GM19240 (cell line): ENCODE measurements at regions not wholly inside any gene's neighbourhood (a gene's known extent, or its start where the extent isn't known, plus 50 kb on each side); places are given as distances from the start of the nearest gene placed in this dataset.
"Not testable (repeated sequence)": the region's sequence is repeated elsewhere in the genome, so short reads cannot be mapped to it uniquely, and the experiment has no call there.

Experiments
- DNase-seq: peaks from one replicate; pipeline ENCODE4 v3.0.0; 2011; ENCODE audit warnings: low spot score; ENCODE audit not compliant: insufficient read length

- peak; percentile 39 for DNase-seq
Measured at GRCh38 chr4:3954540-3955320, 188.5 kb downstream of the ADRA2C start.

- peak; percentile 53 for DNase-seq
Measured at GRCh38 chr4:3955321-3956164, 189.4 kb downstream of the ADRA2C start.

- DNase-seq = not testable (repeated sequence)
Measured at GRCh38 chr4:3956165-3956867, 190.1 kb downstream of the ADRA2C start.

- DNase-seq = not testable (repeated sequence)
Measured at GRCh38 chr4:3961091-3961672, 195.0 kb downstream of the ADRA2C start.

- DNase-seq = not testable (repeated sequence)
Measured at GRCh38 chr4:3964572-3965278, 198.5 kb downstream of the ADRA2C start.

- DNase-seq = not testable (repeated sequence)
Measured at GRCh38 chr4:3967204-3967603, 201.0 kb downstream of the ADRA2C start.

GRCh38 chr4:3972626-3973025 is 206.4 kb downstream of the ADRA2C start:
- not testable (repeated sequence) for DNase-seq

- DNase-seq = not testable (repeated sequence)
Measured at GRCh38 chr4:3973581-3974200, 207.5 kb downstream of the ADRA2C start.

GRCh38 chr4:3983518-3984125 is 217.4 kb downstream of the ADRA2C start:
- not testable (repeated sequence) for DNase-seq

- not testable (repeated sequence) for DNase-seq
Measured at GRCh38 chr4:3984796-3985195, 218.6 kb downstream of the ADRA2C start.

GRCh38 chr4:3986412-3986811 is 220.2 kb downstream of the ADRA2C start:
- not testable (repeated sequence) for DNase-seq

- DNase-seq = not testable (repeated sequence)
Measured at GRCh38 chr4:3997386-3997785, 229.3 kb downstream of the OTOP1 start.

GRCh38 chr4:4004036-4004435 is 222.7 kb downstream of the OTOP1 start:
- DNase-seq = not testable (repeated sequence)

GRCh38 chr4:4004702-4005101 is 222.0 kb downstream of the OTOP1 start:
- not testable (repeated sequence) for DNase-seq

- not testable (repeated sequence) for DNase-seq
Measured at GRCh38 chr4:4006356-4006755, 220.4 kb downstream of the OTOP1 start.

- DNase-seq = not testable (repeated sequence)
Measured at GRCh38 chr4:4019071-4019470, 207.7 kb downstream of the OTOP1 start.

GRCh38 chr4:4021161-4021560 is 205.6 kb downstream of the OTOP1 start:
- not testable (repeated sequence) for DNase-seq

- not testable (repeated sequence) for DNase-seq
Measured at GRCh38 chr4:4026708-4027107, 200.0 kb downstream of the OTOP1 start.

- not testable (repeated sequence) for DNase-seq
Measured at GRCh38 chr4:4028752-4029151, 198.0 kb downstream of the OTOP1 start.

GRCh38 chr4:4030509-4030908 is 196.2 kb downstream of the OTOP1 start:
- DNase-seq = not testable (repeated sequence)
